WERI-Rb-1 (cell line): ENCODE measurements at regions not wholly inside any gene's neighbourhood (a gene's known extent, or its start where the extent isn't known, plus 50 kb on each side); places are given as distances from the start of the nearest gene placed in this dataset.
"Not testable (repeated sequence)": the region's sequence is repeated elsewhere in the genome, so short reads cannot be mapped to it uniquely, and the experiment has no call there.

Experiments
- DNase-seq: peaks from one replicate; pipeline ENCODE4 v3.0.0-alpha.2; 2020
- H3K27ac ChIP-seq: fragments of 250-450 bp; sonication (Bioruptor Pico); 2 replicates; pipeline ENCODE4 v1.5.1; 2020; ENCODE audit warnings: mild to moderate bottlenecking, moderate library complexity
- H3K27me3 ChIP-seq: fragments of 250-450 bp; sonication (Bioruptor Pico); 2 replicates; pipeline ENCODE4 v1.5.1; 2021; ENCODE audit warnings: mild to moderate bottlenecking, low read depth, moderate library complexity; ENCODE audit not compliant: insufficient read depth, severe bottlenecking
- H3K36me3 ChIP-seq: fragments of 250-450 bp; sonication (Bioruptor Pico); 2 replicates; pipeline ENCODE4 v1.5.1; 2020; ENCODE audit warnings: mild to moderate bottlenecking, moderate library complexity
- H3K4me3 ChIP-seq: 2 replicates; pipeline ENCODE4 v1.5.1; 2011; ENCODE audit warnings: low read depth, mild to moderate bottlenecking, control low read depth, low read length
- H3K9me3 ChIP-seq: fragments of 250-450 bp; sonication (Bioruptor Pico); 2 replicates; pipeline ENCODE4 v1.5.1; 2021; ENCODE audit warnings: mild to moderate bottlenecking, moderate library complexity; ENCODE audit not compliant: severe bottlenecking
- TF ChIP-seq, protein P1 (sequence below): IDR thresholded peaks from 2 replicates; pipeline ENCODE4 v1.5.1; 2011; ENCODE audit warnings: low read depth, mild to moderate bottlenecking, control low read depth, inconsistent platforms, low read length

- no peaks in the 10 kb centered on the region for H3K9me3 ChIP-seq
- TF ChIP-seq, protein P1, sequence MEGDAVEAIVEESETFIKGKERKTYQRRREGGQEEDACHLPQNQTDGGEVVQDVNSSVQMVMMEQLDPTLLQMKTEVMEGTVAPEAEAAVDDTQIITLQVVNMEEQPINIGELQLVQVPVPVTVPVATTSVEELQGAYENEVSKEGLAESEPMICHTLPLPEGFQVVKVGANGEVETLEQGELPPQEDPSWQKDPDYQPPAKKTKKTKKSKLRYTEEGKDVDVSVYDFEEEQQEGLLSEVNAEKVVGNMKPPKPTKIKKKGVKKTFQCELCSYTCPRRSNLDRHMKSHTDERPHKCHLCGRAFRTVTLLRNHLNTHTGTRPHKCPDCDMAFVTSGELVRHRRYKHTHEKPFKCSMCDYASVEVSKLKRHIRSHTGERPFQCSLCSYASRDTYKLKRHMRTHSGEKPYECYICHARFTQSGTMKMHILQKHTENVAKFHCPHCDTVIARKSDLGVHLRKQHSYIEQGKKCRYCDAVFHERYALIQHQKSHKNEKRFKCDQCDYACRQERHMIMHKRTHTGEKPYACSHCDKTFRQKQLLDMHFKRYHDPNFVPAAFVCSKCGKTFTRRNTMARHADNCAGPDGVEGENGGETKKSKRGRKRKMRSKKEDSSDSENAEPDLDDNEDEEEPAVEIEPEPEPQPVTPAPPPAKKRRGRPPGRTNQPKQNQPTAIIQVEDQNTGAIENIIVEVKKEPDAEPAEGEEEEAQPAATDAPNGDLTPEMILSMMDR = no peak
- DNase-seq = no peak
- H3K27me3 ChIP-seq = no peaks in the 10 kb centered on the region
- no peak overlapping the region for H3K4me3 ChIP-seq
- H3K27ac ChIP-seq = no peak overlapping the region
- H3K36me3 ChIP-seq = no peaks in the 10 kb centered on the region
Observed at GRCh38 chr1:192506741-192507155, 68.8 kb upstream of the RGS1 start.

- no peak for DNase-seq
- no peaks in the 10 kb centered on the region for H3K27me3 ChIP-seq
- TF ChIP-seq, protein P1 = no peak
- H3K36me3 ChIP-seq = no peaks in the 10 kb centered on the region
- no peak overlapping the region for H3K27ac ChIP-seq
- no peaks in the 10 kb centered on the region for H3K9me3 ChIP-seq
- no peak overlapping the region for H3K4me3 ChIP-seq
Observed at GRCh38 chr1:192512426-192513162, 63.0 kb upstream of the RGS1 start.

- no peaks in the 10 kb centered on the region for H3K36me3 ChIP-seq
- no peaks in the 10 kb centered on the region for H3K9me3 ChIP-seq
- no peaks in the 10 kb centered on the region for H3K27me3 ChIP-seq
- H3K27ac ChIP-seq = no peak overlapping the region
- no peak for DNase-seq
- no peak overlapping the region for H3K4me3 ChIP-seq
- TF ChIP-seq, protein P1 = no peak
Observed at GRCh38 chr1:192513196-192513595, 62.4 kb upstream of the RGS1 start.

DNA sequence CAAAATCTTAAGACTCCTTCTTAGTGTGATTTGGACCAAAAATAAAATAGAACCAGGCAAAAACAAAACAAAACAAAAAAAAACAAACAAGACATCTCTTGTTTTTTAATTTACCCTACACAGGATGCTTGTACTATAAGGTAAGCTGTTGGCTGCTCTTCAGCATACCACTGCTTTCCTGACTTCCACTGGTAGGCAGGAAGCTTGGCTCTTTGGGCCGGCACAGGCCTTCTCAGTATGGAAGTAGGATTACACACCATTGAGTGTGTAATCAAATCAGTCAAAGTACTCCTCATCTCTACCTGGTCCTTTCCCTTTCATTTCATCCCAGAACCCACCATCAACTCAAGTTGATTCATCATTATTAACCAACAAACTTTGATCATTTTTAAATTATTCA is 61.9 kb upstream of the RGS1 start:
- H3K9me3 ChIP-seq = no peaks in the 10 kb centered on the region
- no peak overlapping the region for H3K4me3 ChIP-seq
- DNase-seq = no peak
- TF ChIP-seq, protein P1 = no peak
- H3K27me3 ChIP-seq = no peaks in the 10 kb centered on the region
- H3K36me3 ChIP-seq = no peaks in the 10 kb centered on the region
- H3K27ac ChIP-seq = no peak overlapping the region

- Histone ChIP-seq H3K27me3 (no peaks in the 10 kb centered on the region), H3K27ac (no peak overlapping the region), H3K36me3 (no peaks in the 10 kb centered on the region), H3K4me3 (no peak overlapping the region), H3K9me3 (no peaks in the 10 kb centered on the region)
- TF ChIP-seq, protein P1 = no peak
- no peak for DNase-seq
Observed at GRCh38 chr1:192516776-192517297, 58.7 kb upstream of the RGS1 start.

- not testable (repeated sequence) for H3K27me3 ChIP-seq, H3K9me3 ChIP-seq, DNase-seq, H3K4me3 ChIP-seq, H3K36me3 ChIP-seq, H3K27ac ChIP-seq
Observed at GRCh38 chr1:192517716-192518355, 57.7 kb upstream of the RGS1 start.
